Small intestine (tissue), 7 donors: ENCODE measurements at regions not wholly inside any gene's neighbourhood (a gene's known extent, or its start where the extent isn't known, plus 50 kb on each side); places are given as distances from the start of the nearest gene placed in this dataset.

Experiments
- DNase-seq, 2 donors: peaks; one replicate each; pipeline versions ENCODE4 v3.0.0 to v3.0.0-alpha.2; 2013
- FAIRE-seq: peaks from 2 replicates; lab custom pipeline; 2012; peaks lifted over from hg19 to GRCh38; lab: Jason Lieb, UNC
- H3K27ac ChIP-seq, 3 donors: one replicate each; pipeline ENCODE4 v1.5.1; 2013; ENCODE audit warnings: low read length in 2 of 3, mild to moderate bottlenecking in 2 of 3, control low read depth in 1 of 3, inconsistent platforms in 1 of 3, low read depth in 1 of 3, moderate library complexity in 1 of 3
- H3K27me3 ChIP-seq, 3 donors: one replicate each; pipeline ENCODE4 v1.6.1; 2013; ENCODE audit warnings: low read length in 3 of 3, inconsistent platforms in 1 of 3; ENCODE audit not compliant: control insufficient read depth in 3 of 3, insufficient read depth in 3 of 3
- H3K36me3 ChIP-seq, 3 donors: one replicate each; pipeline ENCODE4 v1.6.1; 2013; ENCODE audit warnings: low read length in 3 of 3, inconsistent platforms in 1 of 3, low read depth in 1 of 3, mild to moderate bottlenecking in 1 of 3, moderate library complexity in 1 of 3; ENCODE audit not compliant: control insufficient read depth in 3 of 3, insufficient read depth in 2 of 3
- H3K4me1 ChIP-seq, 3 donors: one replicate each; pipeline ENCODE4 v1.6.1; 2013; ENCODE audit warnings: low read length in 2 of 3, inconsistent platforms in 1 of 3, low read depth in 1 of 3, mild to moderate bottlenecking in 1 of 3, moderate library complexity in 1 of 3; ENCODE audit not compliant: control insufficient read depth in 3 of 3, insufficient read depth in 2 of 3
- H3K4me3 ChIP-seq, 3 donors: one replicate each; pipeline ENCODE4 v1.5.1; 2013; ENCODE audit warnings: low read length in 3 of 3, control low read depth in 1 of 3, inconsistent platforms in 1 of 3, low read depth in 1 of 3, mild to moderate bottlenecking in 1 of 3, moderate library complexity in 1 of 3
- H3K9me3 ChIP-seq, 2 donors: one replicate each; pipeline ENCODE4 v1.6.1; 2013; ENCODE audit warnings: low read depth in 1 of 2, low read length in 1 of 2; ENCODE audit not compliant: control insufficient read depth in 2 of 2, insufficient read depth in 1 of 2
- WGBS, 3 donors: extraction: QIAGEN DNeasy Blood & Tissue Kit; methylation state at CpG; one replicate each; pipeline ENCODE4 v1.1.7; 2013; 5-methylcytosine and 5-hydroxymethylcytosine counted together
- donor health status: healthy with polysubstance abuse.
- donor health status: control.
- donor health status: control.
- donor health status: Bipolar disorder and iron deficiency.
- donor health status: healthy.

DNA sequence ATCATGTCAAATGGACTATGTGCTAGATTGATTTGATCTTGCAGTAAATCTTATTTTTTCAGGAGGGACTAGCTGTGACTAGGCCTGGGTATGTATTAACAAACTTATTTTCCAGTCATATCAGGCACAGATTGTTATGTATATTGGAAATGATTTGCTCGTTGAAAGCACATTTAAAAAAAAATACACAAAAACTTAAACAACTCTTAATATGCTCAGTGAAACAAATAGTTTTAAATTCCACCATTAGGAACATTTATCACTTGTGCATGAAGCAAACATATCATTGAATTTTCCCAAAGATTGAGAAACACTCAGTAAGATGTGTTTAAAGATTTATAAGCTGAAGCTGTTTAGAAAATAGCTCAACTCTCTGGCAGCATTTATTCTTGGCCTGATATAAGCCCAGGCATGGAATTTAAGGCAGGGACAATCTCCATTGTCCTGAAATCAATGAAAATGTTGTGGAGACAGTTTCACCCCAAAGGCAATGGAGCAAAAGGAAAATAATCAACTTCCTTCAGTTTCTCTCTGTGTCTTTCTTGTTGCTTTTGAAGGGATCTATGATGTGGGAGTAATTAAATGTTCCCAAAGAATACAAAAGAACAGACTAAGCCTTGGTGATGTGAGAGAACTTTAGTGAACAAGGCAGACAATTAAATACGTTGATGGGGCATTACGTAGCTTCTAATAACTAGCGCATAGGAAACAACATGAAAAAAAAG is 250.3 kb downstream of the GPR37 start:
- Histone ChIP-seq H3K4me1 (no peaks in the 10 kb centered on the region), H3K27me3 (no peaks in the 10 kb centered on the region), H3K27ac (no peak overlapping the region), H3K36me3 (no peaks in the 10 kb centered on the region), H3K4me3 (no peak overlapping the region), H3K9me3 (peaks cover 0 to 3% of the 10 kb centered on the region in 2 donors)
- WGBS, 3 donors: 63 to 71% (median 66%) methylated on average over 4 of the region's 4 CpGs
- DNase-seq (no peak), FAIRE-seq (no peak)

DNA sequence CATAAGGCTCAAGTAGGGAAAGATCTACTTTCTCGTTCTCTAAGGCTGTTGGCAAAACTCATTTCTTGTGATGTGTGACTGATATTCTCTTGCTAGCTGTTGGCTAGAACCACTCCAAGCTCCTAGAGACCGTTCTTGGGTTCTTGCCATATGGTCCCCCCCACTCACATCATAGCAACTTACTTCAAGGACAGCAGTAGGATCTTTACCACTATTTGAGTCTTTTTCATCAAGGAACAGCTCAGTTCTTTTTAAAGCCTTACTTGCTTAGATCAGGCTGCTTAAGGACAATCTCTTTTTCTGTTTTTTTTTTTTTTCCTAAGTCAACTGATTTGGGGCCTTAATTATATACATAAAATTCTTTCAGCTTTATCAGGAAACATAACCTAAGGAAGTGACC is 251.1 kb downstream of the GPR37 start:
- H3K4me3 ChIP-seq: no peak overlapping the region
- no peak for DNase-seq
- no peaks in the 10 kb centered on the region for H3K27me3 ChIP-seq
- H3K27ac ChIP-seq: no peak overlapping the region
- H3K4me1 ChIP-seq: no peaks in the 10 kb centered on the region
- no peaks in the 10 kb centered on the region for H3K36me3 ChIP-seq
- FAIRE-seq: no peak
- WGBS, 3 donors: 45 to 64% (median 62%) methylated on average over 2 of the region's 2 CpGs
- H3K9me3 ChIP-seq: peaks cover 0 to 3% of the 10 kb centered on the region in 2 donors

DNA sequence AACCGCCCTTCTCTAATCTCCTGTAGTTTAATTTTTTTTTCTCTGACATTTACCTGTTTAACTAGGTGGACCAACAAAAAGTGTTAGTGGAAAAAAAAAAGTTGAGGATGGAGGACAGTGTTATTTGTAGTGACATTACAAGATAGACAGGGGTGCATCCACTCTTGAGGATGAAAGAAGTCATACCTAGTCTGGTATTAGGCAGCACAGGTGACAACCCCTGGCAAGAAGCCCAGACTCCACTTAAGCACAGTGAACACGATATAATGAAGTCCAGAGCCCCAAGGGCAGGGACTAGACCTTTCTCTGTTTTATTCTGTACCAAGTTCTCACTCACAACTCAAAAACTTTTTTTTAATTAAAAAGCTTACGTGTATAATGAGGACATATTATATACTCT is 268.4 kb downstream of the GPR37 start:
- Histone ChIP-seq H3K27ac (no peak overlapping the region), H3K4me1 (no peaks in the 10 kb centered on the region), H3K27me3 (no peaks in the 10 kb centered on the region), H3K9me3 (no peaks in the 10 kb centered on the region), H3K4me3 (no peak overlapping the region), H3K36me3 (no peaks in the 10 kb centered on the region)
- 58 to 68% (median 62%) methylated on average over 3 of the region's 3 CpGs for WGBS, 3 donors
- FAIRE-seq: no peak
- DNase-seq: no peak

DNA sequence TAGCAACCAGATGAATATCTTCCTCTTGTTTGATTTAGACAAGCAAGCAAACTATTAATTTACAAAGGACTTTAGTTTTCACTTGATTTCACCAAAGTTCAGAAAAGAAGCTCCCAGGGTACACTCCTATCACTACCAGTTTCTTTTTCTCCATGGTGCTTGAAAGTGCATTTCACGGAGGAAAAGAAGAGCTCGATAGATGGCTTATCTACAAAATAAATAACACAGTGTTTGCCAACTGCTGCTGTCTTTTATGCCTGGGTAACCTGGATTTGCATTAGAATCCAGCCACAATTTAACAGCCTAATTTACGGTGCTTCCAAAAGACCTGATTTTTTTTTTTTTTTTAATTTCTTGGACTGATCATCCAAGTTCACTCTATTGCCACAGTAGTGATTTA is 275.7 kb downstream of the GPR37 start:
- Histone ChIP-seq H3K27me3 (no peaks in the 10 kb centered on the region), H3K36me3 (no peaks in the 10 kb centered on the region), H3K9me3 (no peaks in the 10 kb centered on the region), H3K4me1 (no peaks in the 10 kb centered on the region), H3K4me3 (no peak overlapping the region), H3K27ac (no peak overlapping the region)
- DNase-seq: no peak
- FAIRE-seq: no peak
- WGBS, 3 donors: 8 to 49% (median 27%) methylated on average over 3 of the region's 3 CpGs

DNA sequence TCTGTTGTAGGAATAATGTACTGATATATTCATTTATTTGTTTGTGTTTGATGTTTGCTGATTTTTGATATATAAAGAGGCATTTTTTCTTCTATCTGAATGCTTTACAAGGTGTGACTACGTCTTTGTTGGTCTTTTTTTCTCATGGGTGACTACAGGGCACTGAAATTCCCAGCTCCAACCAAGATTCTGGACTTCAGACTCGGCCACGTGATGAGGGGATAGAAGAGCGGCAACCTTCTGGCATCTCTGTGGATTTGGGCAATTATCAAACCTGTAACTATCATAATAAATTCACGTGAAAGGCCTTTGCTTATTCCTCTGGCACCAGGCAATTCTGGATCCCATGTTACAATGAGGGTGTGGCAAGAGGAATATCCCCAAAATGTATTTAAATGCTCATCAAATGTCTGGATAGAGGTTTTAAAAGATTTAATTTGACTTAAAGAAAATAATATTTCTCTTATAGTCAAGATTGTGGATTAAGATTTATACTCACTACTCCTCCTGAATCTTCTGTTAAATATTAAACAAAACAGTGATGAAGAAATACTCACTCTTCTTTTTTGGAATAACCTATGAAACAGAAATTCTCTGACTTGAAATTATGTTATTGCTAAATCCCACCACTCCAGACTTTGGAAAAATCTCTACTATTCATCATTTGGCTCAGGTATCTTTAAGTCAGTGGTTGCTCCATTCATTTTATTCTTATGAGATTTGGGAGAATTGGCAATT is 276.3 kb downstream of the GPR37 start:
- Histone ChIP-seq H3K4me1 (no peaks in the 10 kb centered on the region), H3K27ac (no peak overlapping the region), H3K4me3 (no peak overlapping the region), H3K36me3 (no peaks in the 10 kb centered on the region), H3K9me3 (no peaks in the 10 kb centered on the region), H3K27me3 (no peaks in the 10 kb centered on the region)
- no peak for FAIRE-seq
- 27 to 60% (median 45%) methylated on average over 5 of the region's 5 CpGs for WGBS, 3 donors
- DNase-seq: no peak

DNA sequence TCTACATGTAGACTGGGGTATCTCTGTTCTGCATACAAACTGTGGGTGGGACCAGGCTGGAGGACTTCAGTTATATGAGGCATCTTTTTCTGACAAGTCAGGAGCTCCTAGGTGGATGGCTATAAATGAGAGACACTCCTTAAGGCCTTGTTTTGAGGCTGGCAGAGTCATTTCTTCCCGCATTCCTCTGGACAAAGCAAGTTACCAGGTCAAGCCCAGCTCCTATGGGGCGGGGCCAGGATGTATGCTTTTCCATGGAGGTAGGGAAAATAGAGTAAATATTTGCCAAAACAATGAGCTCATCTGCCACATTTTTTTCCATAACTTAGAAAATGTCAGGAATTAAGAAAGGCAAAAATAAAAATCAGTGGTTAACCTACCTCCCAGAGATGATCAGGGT is 283.4 kb downstream of the GPR37 start:
- no peak for FAIRE-seq
- Histone ChIP-seq H3K4me3 (no peak overlapping the region), H3K9me3 (no peaks in the 10 kb centered on the region), H3K27me3 (no peaks in the 10 kb centered on the region), H3K27ac (no peak overlapping the region), H3K4me1 (no peaks in the 10 kb centered on the region), H3K36me3 (no peaks in the 10 kb centered on the region)
- 60 to 77% (median 67%) methylated on average over 2 of the region's 2 CpGs for WGBS, 3 donors
- no peak for DNase-seq

DNA sequence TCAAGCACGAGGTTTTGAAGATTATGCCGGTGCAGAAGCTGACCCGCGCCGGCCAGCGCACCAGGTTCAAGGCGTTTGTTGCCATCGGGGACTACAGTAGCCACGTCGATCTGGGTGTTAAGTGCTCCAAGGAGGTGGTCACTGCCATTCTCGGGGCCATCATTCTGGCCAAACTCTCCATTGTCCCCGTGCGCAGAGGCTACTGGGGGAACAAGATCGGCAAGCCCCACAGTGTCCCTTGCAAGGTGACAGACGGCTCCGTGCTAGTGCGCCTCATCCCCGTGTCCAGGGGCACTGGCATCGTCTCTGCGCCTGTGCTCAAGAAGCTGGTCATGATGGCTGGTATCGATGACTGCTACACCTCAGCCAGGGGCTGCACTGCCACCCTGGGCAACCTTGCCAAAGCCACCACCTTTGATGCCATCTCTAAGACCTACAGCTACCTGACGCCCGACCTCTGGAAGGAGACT is 284.7 kb downstream of the GPR37 start:
- DNase-seq: no peak
- FAIRE-seq: no peak
- WGBS, 3 donors: 90 to 95% (median 93%) methylated on average over 23 of the region's 23 CpGs
- H3K9me3 ChIP-seq: no peaks in the 10 kb centered on the region
- H3K36me3 ChIP-seq: no peaks in the 10 kb centered on the region
- H3K4me3 ChIP-seq: no peak overlapping the region
- H3K27ac ChIP-seq: no peak overlapping the region
- no peaks in the 10 kb centered on the region for H3K27me3 ChIP-seq
- H3K4me1 ChIP-seq: no peaks in the 10 kb centered on the region

DNA sequence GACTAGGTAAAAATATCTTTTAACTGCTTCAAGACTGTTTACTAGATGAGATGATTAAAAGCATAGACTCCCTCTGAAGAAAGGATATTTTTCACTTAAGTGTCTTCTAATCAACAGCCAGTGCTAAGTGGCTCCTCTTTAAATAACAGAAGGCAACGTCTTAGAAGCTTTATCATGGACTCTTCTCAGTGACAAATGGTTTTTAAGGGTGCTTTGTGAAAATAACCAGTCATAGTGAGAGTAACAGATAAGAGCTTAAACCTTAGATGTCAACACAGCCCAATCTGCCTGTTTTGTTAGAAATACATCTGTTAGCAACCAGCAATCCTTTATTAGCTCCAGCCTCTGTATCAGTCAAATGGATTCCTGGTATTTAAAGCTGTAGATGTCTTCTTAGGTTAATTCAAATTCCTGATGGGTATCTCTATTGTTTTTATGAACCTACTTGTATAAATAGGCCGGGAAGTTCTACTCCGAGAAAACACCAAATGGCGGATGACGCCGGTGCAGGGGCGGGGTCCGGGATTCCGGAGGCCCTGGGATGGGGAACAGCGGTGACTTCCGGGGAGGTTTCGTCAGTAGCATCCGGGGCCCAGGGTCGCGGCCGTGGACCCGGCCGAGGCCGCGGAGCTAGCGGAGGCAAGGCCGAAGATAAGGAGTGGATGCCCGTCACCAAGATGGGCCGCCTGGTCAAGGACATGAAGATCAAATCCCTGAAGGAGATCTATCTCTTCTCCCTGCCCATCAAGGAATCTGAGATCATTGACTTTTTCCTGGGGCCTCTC is 285.4 kb downstream of the GPR37 start:
- Histone ChIP-seq H3K36me3 (no peaks in the 10 kb centered on the region), H3K27ac (no peak overlapping the region), H3K4me3 (no peak overlapping the region), H3K9me3 (no peaks in the 10 kb centered on the region), H3K4me1 (no peaks in the 10 kb centered on the region), H3K27me3 (no peaks in the 10 kb centered on the region)
- 89 to 92% (median 92%) methylated on average over 24 of the region's 24 CpGs for whole genome bisulfite sequencing, 3 donors
- no peak for FAIRE-seq
- DNase-seq: no peak
